ENCODE measurements at regions not wholly inside any gene's neighbourhood (a gene's known extent, or its start where the extent isn't known, plus 50 kb on each side); places are given as distances from the start of the nearest gene placed in this dataset.
A peak's percentile ranks its signal among the peaks of the same experiment; 100 is the strongest.
"Not testable (repeated sequence)": the region's sequence is repeated elsewhere in the genome, so short reads cannot be mapped to it uniquely, and the experiment has no call there.

DNA sequence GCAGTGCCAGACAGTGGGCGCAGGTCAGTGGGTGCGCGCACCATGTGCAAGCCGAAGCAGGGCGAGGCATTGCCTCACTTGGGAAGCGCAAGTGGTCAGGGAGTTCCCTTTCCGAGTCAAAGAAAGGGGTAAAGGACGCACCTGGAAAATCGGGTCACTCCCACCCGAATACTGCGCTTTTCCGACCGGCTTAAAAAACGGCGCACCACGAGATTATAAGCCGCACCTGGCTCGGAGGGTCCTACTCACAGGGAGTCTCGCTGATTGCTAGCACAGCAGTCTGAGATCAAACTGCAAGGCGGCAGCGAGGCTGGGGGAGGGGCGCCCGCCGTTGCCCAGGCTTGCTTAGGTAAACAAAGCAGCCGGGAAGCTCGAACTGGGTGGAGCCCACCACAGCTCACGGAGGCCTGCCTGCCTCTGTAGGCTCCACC, 77.9 kb downstream of the NR4A2 start:
- H3K4me3 ChIP-seq; DNase-seq; H3K27me3 ChIP-seq; H3K27ac ChIP-seq; H3K36me3 ChIP-seq; H3K4me1 ChIP-seq; H3K9me3 ChIP-seq (replicated peaks): not testable (repeated sequence)

DNA sequence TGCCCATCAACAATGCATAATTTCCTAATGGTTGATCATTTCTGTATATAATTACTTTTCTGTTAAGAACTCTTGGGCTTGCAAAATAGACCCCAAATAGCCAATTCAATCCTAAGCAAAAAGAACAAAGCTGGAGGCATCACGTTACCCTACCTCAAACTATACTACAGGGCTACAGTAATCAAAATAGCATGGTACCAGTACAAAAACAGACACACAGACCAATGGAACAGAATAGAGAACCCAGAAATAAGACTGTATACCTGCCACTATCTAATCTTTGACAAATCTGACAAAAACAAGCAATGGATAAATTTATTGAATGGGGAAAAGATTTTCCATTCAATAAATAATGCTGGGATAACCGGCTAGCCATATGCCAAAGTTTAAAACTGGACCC, 78.8 kb downstream of the NR4A2 start:
- Histone ChIP-seq H3K4me1 (no peaks in the 10 kb centered on the region), H3K9me3 (replicated peaks) (no peaks in the 10 kb centered on the region), H3K4me3 (no peak overlapping the region), H3K27ac (no peak overlapping the region), H3K36me3 (no peaks in the 10 kb centered on the region), H3K27me3 (no peaks in the 10 kb centered on the region)
- no peak for DNase-seq

DNA sequence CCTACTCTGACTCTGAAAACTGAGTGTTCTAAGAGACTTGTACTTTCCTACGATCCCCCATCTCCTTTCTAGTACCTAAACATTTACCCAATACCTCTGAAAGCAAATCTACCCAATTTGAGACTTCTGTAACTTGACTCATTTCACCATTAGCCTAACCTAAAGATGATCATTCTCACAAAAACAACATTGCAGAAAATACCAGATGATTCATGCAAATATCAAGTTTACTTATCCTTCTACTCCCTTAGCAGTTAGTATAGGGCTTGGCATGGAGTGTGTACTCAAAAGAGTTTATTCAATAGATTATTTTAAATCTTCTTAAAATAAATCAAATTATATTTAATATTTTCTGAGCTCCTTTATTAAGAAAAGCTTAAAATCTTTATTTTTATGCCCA, 89.6 kb downstream of the NR4A2 start:
- DNase-seq = no peak
- Histone ChIP-seq H3K36me3 (no peaks in the 10 kb centered on the region), H3K27ac (no peak overlapping the region), H3K9me3 (replicated peaks) (no peaks in the 10 kb centered on the region), H3K27me3 (no peaks in the 10 kb centered on the region), H3K4me1 (no peaks in the 10 kb centered on the region), H3K4me3 (no peak overlapping the region)

DNA sequence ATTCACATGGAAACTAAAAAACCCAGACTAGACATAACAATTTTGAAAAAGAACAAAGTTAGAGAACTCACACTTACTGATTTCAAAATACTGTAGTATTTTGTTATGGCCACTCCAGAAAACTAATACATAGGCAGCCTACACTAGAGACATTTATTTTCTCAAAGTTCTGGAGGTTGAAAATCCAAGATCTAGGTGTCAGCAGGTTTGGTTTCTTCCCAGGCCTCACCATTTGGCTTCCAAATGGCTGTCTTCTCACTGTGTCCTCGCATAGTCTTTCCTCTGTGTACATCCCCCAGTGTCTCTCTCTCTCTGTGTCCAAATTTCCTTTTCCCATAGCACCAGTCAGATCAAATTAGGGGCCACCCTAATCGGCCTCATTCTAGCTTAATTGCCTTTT, 95.0 kb downstream of the NR4A2 start:
- H3K4me1 ChIP-seq = no peaks in the 10 kb centered on the region
- H3K36me3 ChIP-seq = no peaks in the 10 kb centered on the region
- H3K27ac ChIP-seq = no peak overlapping the region
- no peaks in the 10 kb centered on the region for H3K27me3 ChIP-seq
- DNase-seq = no peak
- H3K4me3 ChIP-seq = no peak overlapping the region
- no peaks in the 10 kb centered on the region for H3K9me3 ChIP-seq (replicated peaks)

DNA sequence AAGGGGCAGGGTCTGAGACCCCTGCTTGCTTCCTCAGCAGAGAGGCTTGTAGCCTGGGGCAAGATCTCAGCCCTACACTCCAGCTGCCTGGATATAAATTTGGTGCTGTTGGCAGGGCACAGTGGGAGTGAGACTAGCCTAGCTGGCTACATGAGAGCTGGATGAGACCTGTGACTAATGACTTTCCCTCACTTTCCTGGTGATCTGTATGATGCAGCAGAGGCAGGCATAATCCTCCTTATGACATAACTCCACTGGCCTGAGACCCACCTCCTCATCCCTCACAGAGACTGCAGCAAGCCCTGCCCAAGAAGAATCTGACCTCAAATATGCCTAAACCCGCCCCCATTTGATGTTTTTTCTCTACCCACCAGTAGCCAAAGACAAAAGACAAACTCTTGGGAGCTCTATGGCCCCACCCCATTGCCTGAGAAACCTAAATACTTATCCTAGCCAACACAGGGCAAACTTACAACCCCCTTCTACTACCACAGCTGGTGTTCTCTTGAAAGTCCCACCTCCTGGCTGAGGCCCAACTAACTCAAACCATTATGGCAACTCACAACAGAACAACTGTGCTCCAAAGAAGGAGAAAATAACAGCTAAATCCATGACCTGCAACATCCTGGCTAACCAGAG, 102.7 kb downstream of the NR4A2 start:
- no peaks in the 10 kb centered on the region for H3K27me3 ChIP-seq
- H3K4me1 ChIP-seq = no peaks in the 10 kb centered on the region; the same call in 1 of the 2 replicates
- DNase-seq = peak; percentile 51 to 68
- no peaks in the 10 kb centered on the region for H3K9me3 ChIP-seq (replicated peaks)
- no peaks in the 10 kb centered on the region for H3K36me3 ChIP-seq
- H3K27ac ChIP-seq = peak overlapping the region; percentile 48
- H3K4me3 ChIP-seq = no peak overlapping the region

DNA sequence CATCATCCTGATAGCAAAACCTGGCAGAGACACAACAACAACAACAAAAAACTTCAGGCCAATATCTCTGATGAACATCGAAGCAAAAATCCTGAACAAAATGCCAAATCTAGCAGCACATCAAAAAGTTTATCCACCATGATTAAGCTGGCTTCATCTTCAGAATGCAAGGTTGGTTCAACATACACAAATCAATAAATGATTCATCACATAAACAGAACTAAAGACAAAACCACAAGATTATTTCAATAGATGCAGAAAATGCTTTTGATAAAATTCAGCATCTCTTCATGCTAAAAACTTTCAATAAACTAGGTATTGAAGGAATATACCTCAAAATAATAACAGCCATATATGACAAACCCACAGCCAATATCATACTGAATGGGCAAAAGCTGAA, 109.2 kb downstream of the NR4A2 start:
- not testable (repeated sequence) for H3K9me3 ChIP-seq (replicated peaks); H3K27ac ChIP-seq; DNase-seq; H3K27me3 ChIP-seq; H3K4me1 ChIP-seq; H3K36me3 ChIP-seq; H3K4me3 ChIP-seq

DNA sequence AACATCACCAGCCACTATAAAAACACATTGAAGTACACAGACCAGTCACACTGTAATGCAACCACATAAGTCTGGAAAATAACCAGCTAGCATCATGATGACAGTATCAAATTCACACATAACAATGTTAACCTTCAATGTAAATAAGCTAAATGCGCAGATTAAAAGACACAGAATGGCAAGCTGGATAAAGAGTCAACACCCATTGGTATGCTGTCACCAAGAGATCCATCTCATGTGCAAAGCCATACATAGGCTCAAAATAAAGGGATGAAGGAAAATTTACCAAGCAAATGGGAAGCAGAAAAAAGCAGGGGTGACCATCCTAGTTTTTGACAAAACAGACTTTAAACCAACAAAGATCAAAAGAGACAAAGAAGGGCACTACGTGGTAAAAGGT, 110.8 kb downstream of the NR4A2 start:
- DNase-seq = no peak
- no peaks in the 10 kb centered on the region for H3K36me3 ChIP-seq
- no peak overlapping the region for H3K27ac ChIP-seq
- H3K4me3 ChIP-seq = no peak overlapping the region
- H3K4me1 ChIP-seq = no peaks in the 10 kb centered on the region
- no peaks in the 10 kb centered on the region for H3K9me3 ChIP-seq (replicated peaks)
- no peaks in the 10 kb centered on the region for H3K27me3 ChIP-seq

DNA sequence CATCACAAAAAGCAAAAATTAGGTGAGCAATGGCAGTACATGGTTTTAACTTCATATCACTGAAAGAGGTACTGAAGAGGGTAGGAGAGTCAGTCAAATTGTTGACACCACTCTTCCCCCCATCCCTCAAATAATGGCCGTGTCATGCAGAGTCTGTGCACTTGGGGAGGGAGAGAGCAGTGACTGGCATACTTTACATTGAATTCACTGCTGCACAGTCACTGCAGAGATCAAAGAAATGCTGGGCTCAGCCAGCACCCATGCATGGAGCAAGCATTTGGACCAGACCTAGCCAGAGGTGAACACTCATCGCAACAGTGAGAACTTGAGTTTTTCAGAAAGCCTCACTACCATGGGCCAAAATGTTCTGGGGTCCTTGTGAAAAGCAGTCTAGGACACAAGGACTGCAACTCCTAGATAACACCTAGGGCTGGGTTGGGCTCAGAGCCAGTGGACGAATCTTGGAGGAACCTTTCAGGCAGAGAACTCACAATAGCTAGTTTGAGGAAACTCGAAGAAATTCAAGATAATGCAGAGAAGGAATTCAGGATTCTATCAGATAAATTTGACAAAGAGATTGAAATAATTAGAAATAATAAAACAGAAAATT, 112.9 kb downstream of the NR4A2 start:
- H3K36me3 ChIP-seq = no peaks in the 10 kb centered on the region
- H3K27ac ChIP-seq = no peak overlapping the region
- H3K4me3 ChIP-seq = no peak overlapping the region
- H3K27me3 ChIP-seq = no peaks in the 10 kb centered on the region
- H3K4me1 ChIP-seq = no peaks in the 10 kb centered on the region
- no peaks in the 10 kb centered on the region for H3K9me3 ChIP-seq (replicated peaks)
- DNase-seq = no peak

DNA sequence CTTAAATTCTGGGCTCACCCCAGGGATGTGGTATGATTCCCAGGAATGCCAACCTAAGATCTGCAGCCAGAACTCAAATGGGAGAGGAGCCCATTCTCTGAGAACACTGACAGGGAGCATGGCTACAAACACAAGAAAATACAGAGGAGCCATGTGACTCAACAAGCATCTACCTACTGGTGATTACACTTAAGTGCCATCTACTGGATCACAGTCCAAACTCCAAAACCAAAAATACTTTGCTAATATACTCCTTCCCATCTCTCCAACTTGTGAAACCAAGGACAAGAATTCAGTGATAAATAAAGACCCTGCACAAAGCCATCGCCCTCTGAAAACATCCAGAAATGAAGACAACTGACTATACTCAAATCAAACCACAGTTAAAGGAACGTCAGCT, 116.9 kb downstream of the NR4A2 start:
- Histone ChIP-seq H3K36me3 (no peaks in the 10 kb centered on the region), H3K4me1 (no peaks in the 10 kb centered on the region), H3K27me3 (no peaks in the 10 kb centered on the region), H3K27ac (no peak overlapping the region), H3K9me3 (replicated peaks) (no peaks in the 10 kb centered on the region), H3K4me3 (no peak overlapping the region)
- no peak for DNase-seq

DNA sequence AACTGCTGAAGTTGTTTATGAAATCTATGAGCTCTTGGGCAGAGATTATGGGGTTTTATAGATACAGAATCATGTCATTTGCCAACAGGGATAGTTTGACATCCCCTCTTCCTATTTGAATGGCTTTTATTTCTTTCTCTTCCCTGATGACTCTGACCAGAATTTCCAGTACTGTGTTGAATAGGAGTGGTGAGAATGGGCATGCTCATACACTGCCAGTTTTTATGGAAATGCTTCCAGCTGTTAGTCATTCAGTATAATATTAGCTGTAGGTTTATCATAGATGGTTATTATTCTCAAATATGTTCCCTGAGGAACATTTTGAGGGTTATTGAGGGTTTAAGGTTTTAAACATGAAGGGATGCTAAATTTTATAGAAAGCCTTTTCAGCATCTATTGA, 121.2 kb downstream of the NR4A2 start:
- H3K4me1 ChIP-seq = no peaks in the 10 kb centered on the region
- no peak overlapping the region for H3K27ac ChIP-seq
- DNase-seq = no peak
- no peak overlapping the region for H3K4me3 ChIP-seq
- H3K9me3 ChIP-seq (replicated peaks) = no peaks in the 10 kb centered on the region
- no peaks in the 10 kb centered on the region for H3K27me3 ChIP-seq
- no peaks in the 10 kb centered on the region for H3K36me3 ChIP-seq

DNA sequence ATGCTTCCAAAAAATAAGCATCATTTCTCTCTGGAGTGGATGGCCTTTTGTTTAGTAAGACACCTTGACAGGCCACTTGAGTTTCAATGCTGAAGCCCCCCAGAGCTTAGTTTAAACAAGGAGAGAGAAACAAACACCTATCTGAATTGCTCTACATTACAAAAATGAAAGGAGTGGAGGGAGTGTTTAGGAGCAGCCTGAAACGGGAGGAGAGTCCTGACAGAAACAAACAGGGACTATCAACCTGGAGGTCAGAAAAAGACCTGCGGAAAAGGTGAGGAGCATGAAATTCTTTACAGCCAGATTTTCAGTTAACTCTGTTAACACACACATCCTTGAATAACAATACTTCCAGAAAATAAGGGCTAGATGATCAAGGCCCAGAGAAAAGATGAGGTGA, 126.2 kb downstream of the NR4A2 start:
- H3K36me3 ChIP-seq = no peaks in the 10 kb centered on the region

DNA sequence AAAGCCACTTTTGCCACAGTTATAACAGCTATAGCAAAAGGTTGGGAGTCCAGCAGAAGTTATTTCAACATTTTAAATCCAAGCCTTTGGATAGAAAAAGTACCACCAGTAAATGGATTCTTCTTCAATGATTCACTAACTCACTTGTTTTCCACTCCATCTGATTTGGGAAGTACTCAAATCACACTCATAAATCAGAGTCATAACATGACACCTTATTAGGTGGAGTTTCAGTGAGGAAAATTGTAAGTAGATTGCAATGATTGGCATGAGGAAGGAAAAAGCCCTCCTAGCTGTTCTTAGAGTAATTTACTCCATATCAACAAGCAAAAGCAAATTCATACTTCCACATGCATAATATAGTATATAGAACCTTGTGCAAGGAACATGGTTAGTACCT, 132.9 kb downstream of the NR4A2 start:
- Histone ChIP-seq H3K4me3 (no peak overlapping the region), H3K36me3 (no peaks in the 10 kb centered on the region), H3K27me3 (no peaks in the 10 kb centered on the region), H3K9me3 (replicated peaks) (no peaks in the 10 kb centered on the region), H3K27ac (no peak overlapping the region), H3K4me1 (no peaks in the 10 kb centered on the region)
- DNase-seq = no peak

More for the DNA sequence above, 126.2 kb downstream of the NR4A2 start:
- DNase-seq = no peak
- H3K27me3 ChIP-seq = no peaks in the 10 kb centered on the region
- H3K4me3 ChIP-seq = no peak overlapping the region
- H3K9me3 ChIP-seq (replicated peaks) = no peaks in the 10 kb centered on the region
- no peaks in the 10 kb centered on the region for H3K4me1 ChIP-seq
- H3K27ac ChIP-seq = no peak overlapping the region

DNA sequence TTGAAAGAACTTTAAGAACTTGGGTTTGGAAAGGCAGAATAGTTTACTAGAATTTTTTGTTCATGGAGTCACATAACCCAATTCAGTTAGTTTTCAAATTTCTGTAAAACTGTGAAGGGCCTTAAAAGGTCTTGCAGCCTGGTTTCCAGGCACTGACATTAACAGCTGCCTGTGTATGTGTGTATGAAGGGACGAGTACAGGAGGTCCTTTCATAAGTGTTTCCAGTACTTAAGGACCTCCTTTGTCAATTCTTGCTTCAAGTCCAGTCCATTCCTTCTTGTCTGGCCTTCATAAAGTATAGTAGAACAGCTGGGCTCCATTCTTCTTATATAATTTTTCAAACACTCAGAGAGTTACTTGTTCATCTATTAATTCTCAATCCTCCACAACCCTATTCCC, 136.5 kb downstream of the NR4A2 start:
- no peaks in the 10 kb centered on the region for H3K27me3 ChIP-seq
- DNase-seq = peak in 1 of 2 experiments; percentile 13

DNA sequence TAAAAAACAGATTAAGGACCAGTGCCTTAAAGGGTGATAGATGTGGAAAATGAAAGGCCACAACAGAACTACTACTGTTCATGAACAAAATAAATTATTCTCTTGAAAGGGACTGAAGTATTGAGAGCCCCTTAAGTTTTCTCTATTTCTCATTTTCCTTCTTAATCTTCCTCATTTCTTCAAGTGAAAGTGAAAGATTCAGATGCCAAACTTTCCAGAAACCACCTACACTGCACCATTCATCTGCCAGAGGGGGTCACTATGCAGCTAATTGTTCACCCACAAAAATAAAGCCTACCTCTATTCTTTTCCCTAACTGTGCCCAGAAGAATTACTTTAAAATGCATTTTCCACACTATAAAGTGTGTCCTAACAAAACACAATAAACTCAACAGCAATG, 140.1 kb downstream of the NR4A2 start:
- no peak overlapping the region for H3K4me3 ChIP-seq
- H3K27ac ChIP-seq = no peak overlapping the region
- DNase-seq = no peak
- no peaks in the 10 kb centered on the region for H3K36me3 ChIP-seq
- no peaks in the 10 kb centered on the region for H3K27me3 ChIP-seq
- no peaks in the 10 kb centered on the region for H3K4me1 ChIP-seq
- H3K9me3 ChIP-seq (replicated peaks) = no peaks in the 10 kb centered on the region

More for the DNA sequence above, 136.5 kb downstream of the NR4A2 start:
- no peaks in the 10 kb centered on the region for H3K36me3 ChIP-seq
- no peak overlapping the region for H3K27ac ChIP-seq
- H3K9me3 ChIP-seq (replicated peaks) = no peaks in the 10 kb centered on the region
- no peak overlapping the region for H3K4me3 ChIP-seq
- no peaks in the 10 kb centered on the region for H3K4me1 ChIP-seq

DNA sequence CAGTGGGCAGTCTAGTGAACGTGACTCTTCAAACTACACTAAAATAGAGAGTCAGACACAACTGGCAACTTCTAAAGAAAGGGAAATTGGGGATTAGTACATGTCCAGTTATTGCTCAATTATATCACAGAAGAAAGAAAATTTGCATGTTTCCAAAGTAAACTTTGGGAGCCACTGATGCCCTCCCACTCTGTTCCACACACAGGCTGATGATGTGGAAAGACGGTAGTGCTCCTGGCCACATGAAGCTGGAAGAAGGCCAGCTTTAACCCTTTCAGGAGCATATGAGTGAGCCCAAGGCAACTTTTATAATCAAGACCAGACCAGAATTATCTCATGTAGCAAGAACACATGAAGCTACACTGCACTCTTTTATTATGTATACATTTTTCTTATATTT, 141.0 kb downstream of the NR4A2 start:
- H3K27me3 ChIP-seq = no peaks in the 10 kb centered on the region
- H3K36me3 ChIP-seq = no peaks in the 10 kb centered on the region
- H3K4me1 ChIP-seq = no peaks in the 10 kb centered on the region
- no peaks in the 10 kb centered on the region for H3K9me3 ChIP-seq (replicated peaks)
- no peak overlapping the region for H3K4me3 ChIP-seq
- no peak for DNase-seq
- no peak overlapping the region for H3K27ac ChIP-seq

DNA sequence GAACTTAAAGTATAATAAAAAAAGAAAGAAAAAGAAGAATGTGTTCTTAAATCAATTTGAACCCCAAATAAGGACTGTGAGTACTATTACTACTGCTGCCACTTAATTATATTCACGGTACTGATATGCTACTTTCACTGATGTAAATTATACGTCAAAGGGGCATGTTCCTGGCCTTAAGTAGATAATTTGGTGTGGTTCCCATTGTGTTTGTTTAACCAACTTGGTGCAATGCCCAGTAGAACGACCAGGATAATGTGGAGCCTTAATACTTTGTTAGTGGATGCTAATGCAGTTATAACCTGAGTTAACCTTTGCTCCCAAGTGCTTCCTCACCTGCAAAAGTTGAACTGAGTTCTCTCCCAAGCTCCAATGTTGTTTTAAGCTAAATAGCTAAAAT, 142.0 kb downstream of the NR4A2 start:
- H3K27ac ChIP-seq = no peak overlapping the region
- no peaks in the 10 kb centered on the region for H3K36me3 ChIP-seq
- H3K4me3 ChIP-seq = no peak overlapping the region
- no peaks in the 10 kb centered on the region for H3K9me3 ChIP-seq (replicated peaks)
- no peaks in the 10 kb centered on the region for H3K4me1 ChIP-seq
- H3K27me3 ChIP-seq = no peaks in the 10 kb centered on the region
- DNase-seq = no peak

Data from SJCRH30 (cell line).